ENCODE measurements at regions not wholly inside any gene's neighbourhood (a gene's known extent, or its start where the extent isn't known, plus 50 kb on each side); places are given as distances from the start of the nearest gene placed in this dataset.

- TF ChIP-seq CTCF (IDR thresholded peaks at IDR 0.05), result no peak
- no peak for TF ChIP-seq POLR2A (IDR thresholded peaks at IDR 0.05)
Observed at GRCh38 chr18:78158943-78159342, 820.7 kb upstream of the SALL3 start.
